HEK293 (cell line): ENCODE measurements at regions not wholly inside any gene's neighbourhood (a gene's known extent, or its start where the extent isn't known, plus 50 kb on each side); places are given as distances from the start of the nearest gene placed in this dataset.

Experiments used
- CTCF ChIA-PET: fragments of 350-600 bp; formaldehyde crosslinking; extraction: SDS; loops from one replicate; lab custom pipeline; 2021; ENCODE audit warnings: antibody characterized with exemption; lab: Yijun Ruan, JAX
- POLR2A ChIA-PET: fragments of 300-600 bp; formaldehyde crosslinking; extraction: SDS; loops from one replicate; lab custom pipeline; 2020; ENCODE audit warnings: antibody characterized with exemption, inconsistent platforms; lab: Yijun Ruan, JAX
- H3K27ac ChIP-seq: fragments of 200-500 bp; sonication (Bioruptor generic); 2 replicates; pipeline ENCODE4 v1.5.1; 2014; ENCODE audit warnings: low read depth, low read length, control low read depth, inconsistent platforms; ENCODE audit errors: extremely low read depth
- H3K36me3 ChIP-seq, 2 experiments: fragments of 200-500 bp in 1 of 2; sonication (Bioruptor generic) in 1 of 2; 1 replicate in 1 of 2; 2 replicates in 1 of 2; pipeline ENCODE4 v1.5.1; 2014 to 2017; ENCODE audit warnings: inconsistent platforms in 2 of 2, low read length in 2 of 2; ENCODE audit not compliant: control insufficient read depth in 2 of 2, insufficient read depth in 1 of 2
- H3K4me1 ChIP-seq: fragments of 200-500 bp; sonication (Bioruptor generic); 2 replicates; pipeline ENCODE4 v1.5.1; 2014; ENCODE audit warnings: mild to moderate bottlenecking, low read length, inconsistent platforms; ENCODE audit not compliant: control insufficient read depth, insufficient read depth
- H3K4me3 ChIP-seq: 2 replicates; pipeline ENCODE4 v1.5.1; 2011; ENCODE audit warnings: low read depth, mild to moderate bottlenecking, control low read depth, low read length, moderate library complexity
- H3K9me3 ChIP-seq: fragments of 200-500 bp; sonication (Bioruptor generic); 2 replicates; pipeline ENCODE4 v1.5.1; 2014; ENCODE audit warnings: low read depth, low read length, inconsistent platforms; ENCODE audit not compliant: control insufficient read depth, insufficient read depth
- FEZF1 ChIP-seq: fragments of 450-650 bp; formaldehyde crosslinking; IDR thresholded peaks from 2 replicates; pipeline ENCODE4 v1.5.1; 2016; ENCODE audit warnings: missing biosample characterization, missing genetic modification characterization
- RBAK ChIP-seq: fragments of 450-650 bp; formaldehyde crosslinking; IDR thresholded peaks from 2 replicates; pipeline ENCODE4 v1.5.1; 2016; ENCODE audit warnings: missing biosample characterization, missing genetic modification characterization
- SALL2 ChIP-seq: fragments of 450-650 bp; formaldehyde crosslinking; IDR thresholded peaks from 2 replicates; pipeline ENCODE4 v1.5.0; 2017; ENCODE audit warnings: missing biosample characterization, mild to moderate bottlenecking, missing genetic modification characterization, borderline replicate concordance
- ZBTB21 ChIP-seq: fragments of 450-650 bp; formaldehyde crosslinking; IDR thresholded peaks from 2 replicates; pipeline ENCODE4 v1.5.1; 2017; ENCODE audit warnings: missing biosample characterization, missing genetic modification characterization
- ZEB2 ChIP-seq: fragments of 450-650 bp; formaldehyde crosslinking; IDR thresholded peaks from 2 replicates; pipeline ENCODE4 v1.5.1; 2016; ENCODE audit warnings: missing biosample characterization, missing genetic modification characterization
- ZFHX2 ChIP-seq: fragments of 450-650 bp; formaldehyde crosslinking; conservative IDR thresholded peaks from 2 replicates; pipeline ENCODE4 v1.5.1; 2016; ENCODE audit warnings: missing biosample characterization, missing genetic modification characterization
- ZIC2 ChIP-seq: fragments of 450-650 bp; formaldehyde crosslinking; IDR thresholded peaks from 2 replicates; pipeline ENCODE4 v1.5.1; 2016; ENCODE audit warnings: missing biosample characterization, missing genetic modification characterization
- ZNF155 ChIP-seq: fragments of 450-650 bp; formaldehyde crosslinking; IDR thresholded peaks from 2 replicates; pipeline ENCODE4 v1.5.1; 2016; ENCODE audit warnings: missing biosample characterization, missing genetic modification characterization
- ZNF223 ChIP-seq: fragments of 450-650 bp; formaldehyde crosslinking; IDR thresholded peaks from 2 replicates; pipeline ENCODE4 v1.5.1; 2016; ENCODE audit warnings: missing biosample characterization, missing genetic modification characterization
- ZNF23 ChIP-seq: fragments of 450-650 bp; formaldehyde crosslinking; IDR thresholded peaks from 2 replicates; pipeline ENCODE4 v1.5.1; 2016; ENCODE audit warnings: missing biosample characterization, missing genetic modification characterization, borderline replicate concordance
- ZNF248 ChIP-seq: fragments of 450-650 bp; formaldehyde crosslinking; IDR thresholded peaks from 2 replicates; pipeline ENCODE4 v1.5.1; 2017; ENCODE audit warnings: missing biosample characterization, missing genetic modification characterization
- ZNF473 ChIP-seq: fragments of 450-650 bp; formaldehyde crosslinking; IDR thresholded peaks from 2 replicates; pipeline ENCODE4 v1.5.1; 2017; ENCODE audit warnings: missing biosample characterization, missing genetic modification characterization
- ZNF529 ChIP-seq: fragments of 450-650 bp; formaldehyde crosslinking; IDR thresholded peaks from 2 replicates; pipeline ENCODE4 v1.5.1; 2017; ENCODE audit warnings: missing genetic modification characterization, missing biosample characterization; ENCODE audit not compliant: insufficient replicate concordance
- ZNF654 ChIP-seq: fragments of 450-650 bp; formaldehyde crosslinking; IDR thresholded peaks from 2 replicates; pipeline ENCODE4 v1.5.1; 2016; ENCODE audit warnings: low read depth, missing biosample characterization, missing genetic modification characterization
- ZNF670 ChIP-seq: fragments of 450-650 bp; formaldehyde crosslinking; IDR thresholded peaks from 2 replicates; pipeline ENCODE4 v1.5.1; 2016; ENCODE audit warnings: missing biosample characterization, missing genetic modification characterization, low read depth
- TF ChIP-seq, protein P1 (sequence below): fragments of 450-650 bp; formaldehyde crosslinking; IDR thresholded peaks from 2 replicates; pipeline ENCODE4 v1.5.1; 2016; ENCODE audit warnings: missing biosample characterization, missing genetic modification characterization, low read depth
- TF ChIP-seq, protein P2 (sequence below): fragments of 450-650 bp; IDR thresholded peaks from 2 replicates; pipeline ENCODE4 v1.5.1; 2018; ENCODE audit warnings: missing biosample characterization, missing genetic modification characterization
- TF ChIP-seq, protein P3 (sequence below): fragments of 450-650 bp; formaldehyde crosslinking; IDR thresholded peaks from 2 replicates; pipeline ENCODE4 v1.5.1; 2016; ENCODE audit warnings: missing biosample characterization, missing genetic modification characterization
- TF ChIP-seq, protein P4 (sequence below): fragments of 450-650 bp; formaldehyde crosslinking; IDR thresholded peaks from 2 replicates; pipeline ENCODE4 v1.5.1; 2017; ENCODE audit warnings: missing biosample characterization, missing genetic modification characterization

DNA sequence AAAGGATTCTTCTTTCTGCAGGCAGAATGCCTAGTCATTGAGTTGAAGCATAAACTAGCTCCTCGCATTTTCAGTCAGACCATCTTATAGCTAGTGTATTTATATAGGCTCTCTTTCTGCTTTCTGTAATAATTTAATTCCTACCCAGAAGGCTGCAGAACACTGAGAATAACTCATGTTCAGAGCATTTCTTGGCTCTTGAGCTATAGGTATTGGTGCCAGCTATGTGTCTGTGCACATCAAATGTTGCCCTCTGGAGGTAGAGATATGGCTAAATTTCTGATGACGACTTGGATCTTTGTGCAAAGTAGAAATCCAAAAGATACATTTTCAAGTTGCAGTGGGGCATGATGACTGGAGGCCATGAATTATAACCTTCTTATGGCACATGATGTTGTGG is 336.2 kb upstream of the TPM1 start:
- no peak for TF ChIP-seq ZFHX2 (tag by site-specific recombination)
- TF ChIP-seq ZNF529 (tag by site-specific recombination), result no peak
- no peak for TF ChIP-seq ZNF223
- no peak for TF ChIP-seq ZEB2 (tag by site-specific recombination)
- TF ChIP-seq, all 188 proteins: peak for 0
- CTCF ChIA-PET, result no interaction called here
- no peak overlapping the region for H3K4me3 ChIP-seq
- H3K36me3 ChIP-seq, result no peaks in the 10 kb centered on the region
- POLR2A ChIA-PET, result no interaction called here
- no peaks in the 10 kb centered on the region for H3K4me1 ChIP-seq
- H3K27ac ChIP-seq, result no peak overlapping the region
- no peaks in the 10 kb centered on the region for H3K9me3 ChIP-seq

DNA sequence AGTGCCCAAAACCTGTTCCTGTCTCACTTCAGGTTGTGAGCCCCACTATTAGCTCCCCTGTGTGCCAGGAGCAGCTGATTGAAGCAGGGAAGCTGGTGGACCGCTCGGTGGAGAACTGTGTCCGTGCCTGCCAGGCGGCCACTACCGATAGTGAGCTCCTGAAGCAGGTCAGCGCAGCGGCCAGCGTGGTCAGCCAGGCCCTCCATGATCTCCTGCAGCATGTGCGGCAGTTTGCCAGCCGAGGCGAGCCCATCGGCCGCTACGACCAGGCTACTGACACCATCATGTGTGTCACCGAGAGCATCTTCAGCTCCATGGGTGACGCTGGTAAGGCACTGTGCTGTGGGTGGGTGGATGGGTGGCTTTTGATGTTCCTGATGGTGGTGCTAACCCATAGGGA is 334.1 kb upstream of the TPM1 start:
- Histone ChIP-seq H3K27ac (no peak overlapping the region), H3K4me1 (no peaks in the 10 kb centered on the region), H3K4me3 (no peak overlapping the region), H3K9me3 (no peaks in the 10 kb centered on the region), H3K36me3 (no peaks in the 10 kb centered on the region)
- CTCF ChIA-PET, result interaction anchor here (0.6 kb wide), 1 partner anchor 78 kb away, joined by 5 read pairs; no protein-coding TSS in a partner anchor
- POLR2A ChIA-PET, result no interaction called here
- TF ChIP-seq SALL2 (no peak), FEZF1 (tag by site-specific recombination) (no peak), ZNF473 (tag by site-specific recombination) (no peak), ZNF248 (tag by site-specific recombination) (no peak), ZNF23 (tag by site-specific recombination) (no peak), ZNF670 (tag by site-specific recombination) (no peak), ZIC2 (tag by site-specific recombination) (no peak), RBAK (no peak), ZBTB21 (tag by site-specific recombination) (no peak), ZNF155 (tag by site-specific recombination) (no peak), ZNF654 (no peak), ZNF529 (tag by site-specific recombination) (no peak)
- TF ChIP-seq, protein P1, sequence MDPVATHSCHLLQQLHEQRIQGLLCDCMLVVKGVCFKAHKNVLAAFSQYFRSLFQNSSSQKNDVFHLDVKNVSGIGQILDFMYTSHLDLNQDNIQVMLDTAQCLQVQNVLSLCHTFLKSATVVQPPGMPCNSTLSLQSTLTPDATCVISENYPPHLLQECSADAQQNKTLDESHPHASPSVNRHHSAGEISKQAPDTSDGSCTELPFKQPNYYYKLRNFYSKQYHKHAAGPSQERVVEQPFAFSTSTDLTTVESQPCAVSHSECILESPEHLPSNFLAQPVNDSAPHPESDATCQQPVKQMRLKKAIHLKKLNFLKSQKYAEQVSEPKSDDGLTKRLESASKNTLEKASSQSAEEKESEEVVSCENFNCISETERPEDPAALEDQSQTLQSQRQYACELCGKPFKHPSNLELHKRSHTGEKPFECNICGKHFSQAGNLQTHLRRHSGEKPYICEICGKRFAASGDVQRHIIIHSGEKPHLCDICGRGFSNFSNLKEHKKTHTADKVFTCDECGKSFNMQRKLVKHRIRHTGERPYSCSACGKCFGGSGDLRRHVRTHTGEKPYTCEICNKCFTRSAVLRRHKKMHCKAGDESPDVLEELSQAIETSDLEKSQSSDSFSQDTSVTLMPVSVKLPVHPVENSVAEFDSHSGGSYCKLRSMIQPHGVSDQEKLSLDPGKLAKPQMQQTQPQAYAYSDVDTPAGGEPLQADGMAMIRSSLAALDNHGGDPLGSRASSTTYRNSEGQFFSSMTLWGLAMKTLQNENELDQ (tag by site-specific recombination), result no peak
- TF ChIP-seq, protein P2, sequence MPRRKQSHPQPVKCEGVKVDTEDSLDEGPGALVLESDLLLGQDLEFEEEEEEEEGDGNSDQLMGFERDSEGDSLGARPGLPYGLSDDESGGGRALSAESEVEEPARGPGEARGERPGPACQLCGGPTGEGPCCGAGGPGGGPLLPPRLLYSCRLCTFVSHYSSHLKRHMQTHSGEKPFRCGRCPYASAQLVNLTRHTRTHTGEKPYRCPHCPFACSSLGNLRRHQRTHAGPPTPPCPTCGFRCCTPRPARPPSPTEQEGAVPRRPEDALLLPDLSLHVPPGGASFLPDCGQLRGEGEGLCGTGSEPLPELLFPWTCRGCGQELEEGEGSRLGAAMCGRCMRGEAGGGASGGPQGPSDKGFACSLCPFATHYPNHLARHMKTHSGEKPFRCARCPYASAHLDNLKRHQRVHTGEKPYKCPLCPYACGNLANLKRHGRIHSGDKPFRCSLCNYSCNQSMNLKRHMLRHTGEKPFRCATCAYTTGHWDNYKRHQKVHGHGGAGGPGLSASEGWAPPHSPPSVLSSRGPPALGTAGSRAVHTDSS (tag by site-specific recombination), result no peak
- TF ChIP-seq, protein P3, sequence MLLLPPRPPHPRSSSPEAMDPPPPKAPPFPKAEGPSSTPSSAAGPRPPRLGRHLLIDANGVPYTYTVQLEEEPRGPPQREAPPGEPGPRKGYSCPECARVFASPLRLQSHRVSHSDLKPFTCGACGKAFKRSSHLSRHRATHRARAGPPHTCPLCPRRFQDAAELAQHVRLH, result no peak
- TF ChIP-seq, protein P4, sequence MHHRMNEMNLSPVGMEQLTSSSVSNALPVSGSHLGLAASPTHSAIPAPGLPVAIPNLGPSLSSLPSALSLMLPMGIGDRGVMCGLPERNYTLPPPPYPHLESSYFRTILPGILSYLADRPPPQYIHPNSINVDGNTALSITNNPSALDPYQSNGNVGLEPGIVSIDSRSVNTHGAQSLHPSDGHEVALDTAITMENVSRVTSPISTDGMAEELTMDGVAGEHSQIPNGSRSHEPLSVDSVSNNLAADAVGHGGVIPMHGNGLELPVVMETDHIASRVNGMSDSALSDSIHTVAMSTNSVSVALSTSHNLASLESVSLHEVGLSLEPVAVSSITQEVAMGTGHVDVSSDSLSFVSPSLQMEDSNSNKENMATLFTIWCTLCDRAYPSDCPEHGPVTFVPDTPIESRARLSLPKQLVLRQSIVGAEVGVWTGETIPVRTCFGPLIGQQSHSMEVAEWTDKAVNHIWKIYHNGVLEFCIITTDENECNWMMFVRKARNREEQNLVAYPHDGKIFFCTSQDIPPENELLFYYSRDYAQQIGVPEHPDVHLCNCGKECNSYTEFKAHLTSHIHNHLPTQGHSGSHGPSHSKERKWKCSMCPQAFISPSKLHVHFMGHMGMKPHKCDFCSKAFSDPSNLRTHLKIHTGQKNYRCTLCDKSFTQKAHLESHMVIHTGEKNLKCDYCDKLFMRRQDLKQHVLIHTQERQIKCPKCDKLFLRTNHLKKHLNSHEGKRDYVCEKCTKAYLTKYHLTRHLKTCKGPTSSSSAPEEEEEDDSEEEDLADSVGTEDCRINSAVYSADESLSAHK, result no peak
